Astrocyte (in vitro differentiated cells and primary cell): ENCODE measurements at regions not wholly inside any gene's neighbourhood (a gene's known extent, or its start where the extent isn't known, plus 50 kb on each side); places are given as distances from the start of the nearest gene placed in this dataset.

Experiments used
- DNase-seq: peaks from one replicate; pipeline ENCODE4 v3.0.0-alpha.2; 2010; ENCODE audit warnings: low read depth
- FAIRE-seq: peaks from 2 replicates; lab custom pipeline; 2011; peaks lifted over from hg19 to GRCh38; lab: Jason Lieb, UNC
- H2AFZ ChIP-seq: 2 replicates; pipeline ENCODE4 v1.6.0; 2012; ENCODE audit warnings: low read depth, low read length, inconsistent platforms
- H3K27ac ChIP-seq: 2 replicates; pipeline ENCODE4 v1.5.1; 2011; ENCODE audit warnings: low read depth, low read length, inconsistent platforms
- H3K27me3 ChIP-seq: 2 replicates; pipeline ENCODE4 v1.6.0; 2011; ENCODE audit warnings: low read length, inconsistent platforms; ENCODE audit not compliant: insufficient read depth
- H3K36me3 ChIP-seq: 2 replicates; pipeline ENCODE4 v1.5.1; 2011; ENCODE audit warnings: low read length, inconsistent platforms; ENCODE audit not compliant: insufficient read depth
- H3K4me1 ChIP-seq: 2 replicates; pipeline ENCODE4 v1.5.1; 2011; ENCODE audit warnings: low read length, inconsistent platforms; ENCODE audit not compliant: insufficient read depth
- H3K4me2 ChIP-seq: 2 replicates; pipeline ENCODE4 v1.6.0; 2012; ENCODE audit warnings: low read length, inconsistent platforms
- H3K4me3 ChIP-seq: 2 replicates; pipeline ENCODE4 v1.5.1; 2011; ENCODE audit warnings: low read depth, mild to moderate bottlenecking, low read length, inconsistent platforms; ENCODE audit not compliant: insufficient read depth
- H3K79me2 ChIP-seq: 2 replicates; pipeline ENCODE4 v1.6.0; 2012; ENCODE audit warnings: mild to moderate bottlenecking, low read length, inconsistent platforms; ENCODE audit not compliant: insufficient read depth
- H3K9ac ChIP-seq: 2 replicates; pipeline ENCODE4 v1.6.0; 2012; ENCODE audit warnings: mild to moderate bottlenecking, low read length, inconsistent platforms
- H3K9me3 ChIP-seq: 2 replicates; pipeline ENCODE4 v1.5.1; 2012; ENCODE audit warnings: low read depth, mild to moderate bottlenecking, low read length, inconsistent platforms; ENCODE audit not compliant: insufficient read depth
- H4K20me1 ChIP-seq: 2 replicates; pipeline ENCODE4 v1.6.0; 2012; ENCODE audit warnings: low read length, inconsistent platforms; ENCODE audit not compliant: insufficient read depth
- H3K27ac Mint-ChIP-seq: one replicate; pipeline ENCODE4 v1.8.0; 2021; ENCODE audit warnings: mild to moderate bottlenecking, mixed read lengths; ENCODE audit not compliant: unreplicated experiment
- H3K27me3 Mint-ChIP-seq: one replicate; pipeline ENCODE4 v1.8.0; 2021; ENCODE audit warnings: low read depth, mixed read lengths; ENCODE audit not compliant: unreplicated experiment
- H3K36me3 Mint-ChIP-seq: one replicate; pipeline ENCODE4 v1.8.0; 2021; ENCODE audit warnings: low read depth, mixed read lengths; ENCODE audit not compliant: unreplicated experiment
- H3K4me1 Mint-ChIP-seq: one replicate; pipeline ENCODE4 v1.8.0; 2021; ENCODE audit warnings: low read depth, mixed read lengths; ENCODE audit not compliant: unreplicated experiment
- H3K4me3 Mint-ChIP-seq: one replicate; pipeline ENCODE4 v1.8.0; 2021; ENCODE audit warnings: mild to moderate bottlenecking, moderate library complexity, mixed read lengths; ENCODE audit not compliant: unreplicated experiment
- H3K9me3 Mint-ChIP-seq: one replicate; pipeline ENCODE4 v1.8.0; 2021; ENCODE audit warnings: mild to moderate bottlenecking, mixed read lengths; ENCODE audit not compliant: unreplicated experiment
- EZH2 ChIP-seq: IDR thresholded peaks from 2 replicates; pipeline ENCODE4 v1.6.1; 2012; ENCODE audit warnings: mild to moderate bottlenecking, low read length, inconsistent platforms; ENCODE audit not compliant: insufficient read depth
- TF ChIP-seq, protein P1 (sequence below): IDR thresholded peaks from 2 replicates; pipeline ENCODE4 v1.5.1; 2011; ENCODE audit warnings: low read depth, mild to moderate bottlenecking, inconsistent platforms, low read length, moderate library complexity; ENCODE audit not compliant: insufficient read depth

DNA sequence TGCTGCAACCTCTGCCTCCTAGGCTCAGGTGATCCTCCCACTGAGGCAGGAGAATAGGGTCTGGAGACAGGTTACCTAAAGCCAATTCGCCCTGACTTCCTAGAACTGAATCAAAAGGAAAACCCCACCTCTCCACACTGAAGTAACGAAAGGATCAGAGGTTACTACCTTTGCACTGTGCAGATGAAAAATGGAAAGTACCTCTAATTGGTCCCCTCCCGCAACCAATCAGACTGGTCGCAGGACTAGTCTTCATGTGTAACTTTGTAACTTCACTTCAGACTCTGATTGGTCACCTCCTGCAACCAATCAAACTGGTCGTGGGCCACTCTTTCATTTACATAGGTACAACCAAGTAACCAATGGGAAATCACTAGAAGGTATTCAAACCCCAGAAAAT, 61.1 kb downstream of the ATXN3L start:
- no peak for TF ChIP-seq EZH2
- TF ChIP-seq, protein P1, sequence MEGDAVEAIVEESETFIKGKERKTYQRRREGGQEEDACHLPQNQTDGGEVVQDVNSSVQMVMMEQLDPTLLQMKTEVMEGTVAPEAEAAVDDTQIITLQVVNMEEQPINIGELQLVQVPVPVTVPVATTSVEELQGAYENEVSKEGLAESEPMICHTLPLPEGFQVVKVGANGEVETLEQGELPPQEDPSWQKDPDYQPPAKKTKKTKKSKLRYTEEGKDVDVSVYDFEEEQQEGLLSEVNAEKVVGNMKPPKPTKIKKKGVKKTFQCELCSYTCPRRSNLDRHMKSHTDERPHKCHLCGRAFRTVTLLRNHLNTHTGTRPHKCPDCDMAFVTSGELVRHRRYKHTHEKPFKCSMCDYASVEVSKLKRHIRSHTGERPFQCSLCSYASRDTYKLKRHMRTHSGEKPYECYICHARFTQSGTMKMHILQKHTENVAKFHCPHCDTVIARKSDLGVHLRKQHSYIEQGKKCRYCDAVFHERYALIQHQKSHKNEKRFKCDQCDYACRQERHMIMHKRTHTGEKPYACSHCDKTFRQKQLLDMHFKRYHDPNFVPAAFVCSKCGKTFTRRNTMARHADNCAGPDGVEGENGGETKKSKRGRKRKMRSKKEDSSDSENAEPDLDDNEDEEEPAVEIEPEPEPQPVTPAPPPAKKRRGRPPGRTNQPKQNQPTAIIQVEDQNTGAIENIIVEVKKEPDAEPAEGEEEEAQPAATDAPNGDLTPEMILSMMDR: no peak
- Mint-ChIP-seq H3K36me3 (no peaks in the 10 kb centered on the region), H3K9me3 (peaks cover 2% of the 10 kb centered on the region), H3K27ac (no peak overlapping the region), H3K4me3 (no peak overlapping the region), H3K4me1 (peaks cover 12% of the 10 kb centered on the region), H3K27me3 (no peaks in the 10 kb centered on the region)
- no peaks in the 10 kb centered on the region for H3K36me3 ChIP-seq
- H3K79me2 ChIP-seq: no peaks in the 10 kb centered on the region
- no peak overlapping the region for H3K27ac ChIP-seq
- peak; percentile 80 for FAIRE-seq
- H3K9me3 ChIP-seq: no peaks in the 10 kb centered on the region
- H2AFZ ChIP-seq: no peak overlapping the region
- no peak overlapping the region for H3K4me2 ChIP-seq
- no peak overlapping the region for H3K9ac ChIP-seq
- H4K20me1 ChIP-seq: no peaks in the 10 kb centered on the region
- no peaks in the 10 kb centered on the region for H3K4me1 ChIP-seq
- DNase-seq: no peak
- no peaks in the 10 kb centered on the region for H3K27me3 ChIP-seq
- no peak overlapping the region for H3K4me3 ChIP-seq

DNA sequence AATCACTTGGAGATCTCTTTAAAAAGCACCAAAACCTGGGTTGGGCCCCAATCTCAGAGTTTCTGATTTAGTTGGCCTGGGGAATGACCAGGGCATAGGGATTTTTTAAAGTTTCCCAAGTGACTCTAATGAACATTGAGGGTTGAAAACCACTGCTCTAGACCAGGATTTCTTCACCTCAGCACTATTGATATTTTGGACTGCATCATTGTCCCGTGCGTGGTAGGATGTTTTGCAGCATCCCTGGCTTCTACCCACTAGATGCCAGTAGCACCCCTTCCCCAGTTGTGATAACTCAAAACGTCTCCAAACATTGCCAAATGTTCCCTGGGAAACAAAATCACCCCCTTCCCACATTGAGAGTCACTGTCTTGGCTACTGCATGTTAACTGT, 61.8 kb downstream of the ATXN3L start:
- Histone ChIP-seq H3K4me1 (no peaks in the 10 kb centered on the region), H3K27ac (no peak overlapping the region), H3K9me3 (no peaks in the 10 kb centered on the region), H3K4me2 (no peak overlapping the region), H4K20me1 (no peaks in the 10 kb centered on the region), H3K27me3 (no peaks in the 10 kb centered on the region), H3K36me3 (no peaks in the 10 kb centered on the region), H3K4me3 (no peak overlapping the region), H3K9ac (no peak overlapping the region), H3K79me2 (no peaks in the 10 kb centered on the region), H2AFZ (no peak overlapping the region)
- H3K4me1 Mint-ChIP-seq: peaks cover 16% of the 10 kb centered on the region
- no peaks in the 10 kb centered on the region for H3K27me3 Mint-ChIP-seq
- H3K9me3 Mint-ChIP-seq: peaks cover 2% of the 10 kb centered on the region
- no peak overlapping the region for H3K4me3 Mint-ChIP-seq
- TF ChIP-seq, protein P1: no peak
- no peak for TF ChIP-seq EZH2
- DNase-seq (no peak), FAIRE-seq (peak; percentile 72)
- H3K36me3 Mint-ChIP-seq: no peaks in the 10 kb centered on the region
- H3K27ac Mint-ChIP-seq: no peak overlapping the region

DNA sequence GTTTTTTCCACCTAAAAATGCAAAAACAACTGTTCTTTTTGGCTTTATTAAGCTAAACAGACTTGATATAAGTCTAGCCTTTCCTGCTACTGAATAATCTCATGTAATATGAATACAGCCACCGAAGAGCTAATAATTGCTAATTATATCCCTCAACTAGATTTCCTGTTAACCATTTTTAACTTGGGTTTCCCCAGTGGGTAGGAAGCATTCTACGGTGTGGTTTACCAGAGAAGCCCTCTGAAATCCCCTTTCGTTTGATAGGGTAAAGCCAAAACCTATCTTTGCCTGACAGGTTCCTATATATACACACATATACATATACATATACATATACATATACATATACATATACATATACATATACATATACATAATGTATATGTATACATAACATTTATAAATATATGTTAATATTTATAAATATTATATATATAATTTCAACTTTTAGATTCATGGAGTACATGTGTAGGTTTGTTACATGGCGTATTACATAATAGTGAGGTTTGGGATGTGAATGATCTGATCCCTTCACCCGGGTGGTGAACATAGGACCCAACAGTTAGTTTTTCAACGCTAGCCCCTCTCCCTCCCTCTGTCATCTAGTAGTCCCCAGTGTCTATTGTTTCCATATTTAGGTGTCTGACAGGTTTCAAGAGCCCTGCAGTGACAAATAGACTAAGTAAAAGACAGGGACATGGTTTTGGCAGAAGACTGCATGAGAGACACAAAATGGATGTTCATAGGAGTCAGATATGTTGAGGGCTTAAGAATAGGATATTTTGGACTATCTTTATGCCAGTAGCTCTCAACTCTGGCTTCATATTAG, 62.4 kb downstream of the ATXN3L start:
- H3K79me2 ChIP-seq: no peaks in the 10 kb centered on the region
- no peak overlapping the region for H3K4me3 Mint-ChIP-seq
- no peak overlapping the region for H3K4me2 ChIP-seq
- no peaks in the 10 kb centered on the region for H3K27me3 Mint-ChIP-seq
- H3K4me1 Mint-ChIP-seq: peaks cover 16% of the 10 kb centered on the region
- peak; percentile 73 for FAIRE-seq
- no peak for DNase-seq
- no peak overlapping the region for H3K9ac ChIP-seq
- no peak overlapping the region for H3K27ac ChIP-seq
- H4K20me1 ChIP-seq: no peaks in the 10 kb centered on the region
- peaks cover 2% of the 10 kb centered on the region for H3K9me3 Mint-ChIP-seq
- no peaks in the 10 kb centered on the region for H3K9me3 ChIP-seq
- no peaks in the 10 kb centered on the region for H3K36me3 ChIP-seq
- no peaks in the 10 kb centered on the region for H3K4me1 ChIP-seq
- H3K27ac Mint-ChIP-seq: no peak overlapping the region
- TF ChIP-seq, protein P1: no peak
- no peak for TF ChIP-seq EZH2
- no peaks in the 10 kb centered on the region for H3K27me3 ChIP-seq
- no peak overlapping the region for H3K4me3 ChIP-seq
- no peak overlapping the region for H2AFZ ChIP-seq
- no peaks in the 10 kb centered on the region for H3K36me3 Mint-ChIP-seq
